ENCODE measurements at regions not wholly inside any gene's neighbourhood (a gene's known extent, or its start where the extent isn't known, plus 50 kb on each side); places are given as distances from the start of the nearest gene placed in this dataset.

- peaks cover 2% of the 10 kb centered on the region for H3K9me3 Mint-ChIP-seq
- H3K27me3 ChIP-seq (ENCODE audit: control insufficient read depth, insufficient read depth, low read length, poor library complexity, severe bottlenecking): no peaks in the 10 kb centered on the region
- no peaks in the 10 kb centered on the region for H3K4me1 ChIP-seq (ENCODE audit: control insufficient read depth, insufficient read depth, low read length)
- no peaks in the 10 kb centered on the region for H3K36me3 Mint-ChIP-seq (ENCODE audit: low read depth)
- H3K27ac Mint-ChIP-seq: no peak overlapping the region
- TF ChIP-seq CTCF (conservative IDR thresholded peaks at IDR 0.05): no peak
- WGBS, 2 experiments (ENCODE audit: insufficient coverage in 1 of 2, insufficient read length in 1 of 2): 78 to 93% methylated on average over 1 to 5 of the region's 5 CpGs
- H3K4me3 ChIP-seq (ENCODE audit: low read length): no peak overlapping the region
- H3K36me3 ChIP-seq (ENCODE audit: control insufficient read depth, insufficient read depth, low read length): no peaks in the 10 kb centered on the region
- H3K4me3 Mint-ChIP-seq: no peak overlapping the region
- no peak for DNase-seq
- no peaks in the 10 kb centered on the region for H3K27me3 Mint-ChIP-seq (ENCODE audit: insufficient read depth)
- H3K27ac ChIP-seq (ENCODE audit: low read depth, low read length): no peak overlapping the region
- H3K9me3 ChIP-seq (ENCODE audit: control insufficient read depth, low read length): no peaks in the 10 kb centered on the region
- H3K9ac ChIP-seq (ENCODE audit: extremely low read depth, low read length, poor library complexity, severe bottlenecking): no peak overlapping the region
- peaks cover 2% of the 10 kb centered on the region for H3K4me1 Mint-ChIP-seq
These were observed 785.1 kb downstream of the EDEM1 start for GRCh38 chr3:5972586-5972985.

DNA sequence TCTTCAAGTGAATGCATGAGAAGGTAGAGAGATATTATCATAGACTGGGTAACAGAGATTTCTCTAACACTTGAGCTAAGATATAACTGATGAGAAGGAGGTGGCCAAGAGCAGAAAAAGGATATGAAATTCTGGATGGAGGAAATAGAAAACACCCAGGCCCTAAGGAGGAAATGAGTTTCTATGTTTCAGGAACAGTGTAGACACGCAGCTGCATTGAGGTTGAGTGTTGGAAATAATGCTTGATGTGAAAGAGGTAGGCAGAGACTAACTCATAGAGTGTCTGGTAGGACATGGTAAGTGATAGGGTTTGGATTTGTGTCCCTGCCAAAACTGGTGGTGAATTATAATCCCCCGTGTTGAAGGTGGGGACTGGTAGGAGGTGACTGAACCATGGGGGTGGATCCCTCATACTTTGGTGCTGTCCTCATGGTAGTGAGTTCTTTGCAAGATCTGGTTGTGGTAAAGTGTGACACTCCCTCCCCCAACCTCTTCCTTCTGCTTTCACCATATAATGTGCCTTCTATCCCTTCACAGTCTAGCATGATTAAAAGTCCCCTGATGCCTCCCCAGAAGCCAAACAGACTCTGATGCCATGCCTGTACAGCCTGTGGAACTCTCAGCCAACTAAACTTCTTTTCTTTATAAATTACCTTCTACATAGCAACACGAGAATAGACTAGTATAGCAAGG lies 787.3 kb downstream of the EDEM1 start:
- WGBS, 2 experiments (ENCODE audit: insufficient coverage in 1 of 2, insufficient read length in 1 of 2): 89 to 96% methylated on average over 1 to 3 of the region's 3 CpGs
- Histone ChIP-seq H3K4me1 (ENCODE audit: control insufficient read depth, insufficient read depth, low read length) (no peaks in the 10 kb centered on the region), H3K9me3 (ENCODE audit: control insufficient read depth, low read length) (no peaks in the 10 kb centered on the region), H3K27me3 (ENCODE audit: control insufficient read depth, insufficient read depth, low read length, poor library complexity, severe bottlenecking) (no peaks in the 10 kb centered on the region), H3K27ac (ENCODE audit: low read depth, low read length) (no peak overlapping the region), H3K4me3 (ENCODE audit: low read length) (no peak overlapping the region), H3K9ac (ENCODE audit: extremely low read depth, low read length, poor library complexity, severe bottlenecking) (no peak overlapping the region), H3K36me3 (ENCODE audit: control insufficient read depth, insufficient read depth, low read length) (no peaks in the 10 kb centered on the region)
- Mint-ChIP-seq H3K4me1 (peaks cover 4% of the 10 kb centered on the region), H3K27ac (no peak overlapping the region), H3K9me3 (peaks cover 2% of the 10 kb centered on the region), H3K36me3 (ENCODE audit: low read depth) (no peaks in the 10 kb centered on the region), H3K27me3 (ENCODE audit: insufficient read depth) (no peaks in the 10 kb centered on the region), H3K4me3 (no peak overlapping the region)
- DNase-seq: no peak
- no peak for TF ChIP-seq CTCF (conservative IDR thresholded peaks at IDR 0.05)

DNA sequence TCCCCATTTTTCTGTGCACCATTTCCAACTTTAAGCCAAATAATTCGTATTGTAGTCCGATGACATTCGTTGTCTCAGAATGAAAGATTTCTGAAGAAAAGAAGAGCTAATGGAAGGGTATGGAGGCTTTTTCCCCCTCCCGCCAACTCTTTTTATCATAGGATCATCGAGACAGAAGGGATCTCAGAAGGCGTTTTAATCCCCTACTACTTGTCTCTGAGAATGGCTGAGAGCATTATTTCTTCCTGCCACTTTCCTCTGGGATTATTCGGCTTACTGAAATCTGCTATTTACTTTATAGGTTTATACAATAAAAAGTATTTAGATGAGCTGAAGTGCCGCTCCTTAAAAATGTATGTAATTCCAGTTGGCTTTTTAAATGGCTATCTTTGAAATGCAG lies 789.8 kb downstream of the EDEM1 start:
- Histone ChIP-seq H3K9me3 (ENCODE audit: control insufficient read depth, low read length) (peaks cover 17% of the 10 kb centered on the region), H3K4me3 (ENCODE audit: low read length) (no peak overlapping the region), H3K27me3 (ENCODE audit: control insufficient read depth, insufficient read depth, low read length, poor library complexity, severe bottlenecking) (no peaks in the 10 kb centered on the region), H3K36me3 (ENCODE audit: control insufficient read depth, insufficient read depth, low read length) (no peaks in the 10 kb centered on the region), H3K27ac (ENCODE audit: low read depth, low read length) (no peak overlapping the region), H3K9ac (ENCODE audit: extremely low read depth, low read length, poor library complexity, severe bottlenecking) (no peak overlapping the region), H3K4me1 (ENCODE audit: control insufficient read depth, insufficient read depth, low read length) (no peaks in the 10 kb centered on the region)
- no peak for TF ChIP-seq CTCF (conservative IDR thresholded peaks at IDR 0.05)
- Mint-ChIP-seq H3K9me3 (peaks cover 21% of the 10 kb centered on the region), H3K27me3 (ENCODE audit: insufficient read depth) (no peaks in the 10 kb centered on the region), H3K4me3 (no peak overlapping the region), H3K36me3 (ENCODE audit: low read depth) (peaks cover 5% of the 10 kb centered on the region), H3K27ac (no peak overlapping the region), H3K4me1 (peaks cover 2% of the 10 kb centered on the region)
- DNase-seq: no peak
- 92 to 95% methylated on average over 6 to 8 of the region's 8 CpGs for WGBS, 2 experiments (ENCODE audit: insufficient coverage in 1 of 2, insufficient read length in 1 of 2)

Measured in endodermal cell (in vitro differentiated cells).